Stimulated activated CD4-positive, alpha-beta T cell treated with anti-CD3 and anti-CD28 coated beads, Interleukin-2, amount 100 ng/mL, for 48 hours (primary cell): ENCODE measurements at regions not wholly inside any gene's neighbourhood (a gene's known extent, or its start where the extent isn't known, plus 50 kb on each side); places are given as distances from the start of the nearest gene placed in this dataset.

Experiments used
- DNase-seq, 2 donors: peaks; one replicate each; pipeline ENCODE4 v3.0.0-alpha.2; 2020

- peak; percentile 74 to 83 for DNase-seq
Observed at GRCh38 chr1:65687428-65688214, 105.1 kb upstream of the PDE4B start.

- no peak for DNase-seq
Observed at GRCh38 chr1:65688215-65688566, 104.5 kb upstream of the PDE4B start.

- DNase-seq, result no peak
Observed at GRCh38 chr1:65688848-65689247, 103.8 kb upstream of the PDE4B start.

GRCh38 chr1:65691152-65691900 lies 101.4 kb upstream of the PDE4B start:
- no peak for DNase-seq

DNA sequence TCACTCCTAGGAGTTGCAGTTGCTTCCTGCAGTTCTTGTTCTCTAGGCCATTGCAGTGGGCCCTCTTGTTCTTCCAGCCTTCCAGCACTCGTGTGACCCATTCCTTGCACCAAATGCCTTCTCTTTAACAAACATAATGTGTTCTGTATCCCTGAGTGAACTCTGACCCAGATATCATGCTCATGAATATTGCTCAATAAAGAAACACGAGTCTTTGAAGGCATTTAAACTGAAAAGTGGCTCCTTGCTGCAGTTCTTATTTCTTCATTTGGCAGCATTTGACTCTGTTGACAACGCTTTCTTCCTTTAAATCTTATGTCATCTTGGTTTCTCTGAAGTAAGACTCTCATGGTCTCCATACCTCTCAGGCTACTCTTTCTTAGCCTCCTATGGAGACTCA lies 100.7 kb upstream of the PDE4B start:
- DNase-seq, result no peak

DNA sequence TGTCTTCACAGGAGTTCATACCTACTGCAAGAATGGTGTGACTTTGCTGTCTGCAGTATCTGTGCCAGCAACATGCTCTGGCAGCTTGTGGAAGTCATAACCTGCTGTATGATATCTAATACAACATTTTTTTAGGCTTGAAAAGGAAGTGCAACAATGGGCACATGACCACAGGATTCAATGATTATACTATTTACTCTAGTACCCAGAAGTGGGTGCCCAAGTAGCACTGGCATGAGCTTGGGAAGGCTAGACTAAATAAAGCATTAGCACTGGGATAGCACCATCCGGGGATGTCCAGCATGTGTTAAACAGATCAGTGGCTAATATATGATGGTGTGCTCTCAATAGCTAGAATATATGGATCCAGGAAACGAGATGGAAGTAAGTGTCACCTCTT lies 98.6 kb upstream of the PDE4B start:
- DNase-seq, result no peak

GRCh38 chr1:65694933-65695332 lies 97.8 kb upstream of the PDE4B start:
- no peak for DNase-seq

- no peak for DNase-seq
Observed at GRCh38 chr1:65698590-65698989, 94.1 kb upstream of the PDE4B start.

DNA sequence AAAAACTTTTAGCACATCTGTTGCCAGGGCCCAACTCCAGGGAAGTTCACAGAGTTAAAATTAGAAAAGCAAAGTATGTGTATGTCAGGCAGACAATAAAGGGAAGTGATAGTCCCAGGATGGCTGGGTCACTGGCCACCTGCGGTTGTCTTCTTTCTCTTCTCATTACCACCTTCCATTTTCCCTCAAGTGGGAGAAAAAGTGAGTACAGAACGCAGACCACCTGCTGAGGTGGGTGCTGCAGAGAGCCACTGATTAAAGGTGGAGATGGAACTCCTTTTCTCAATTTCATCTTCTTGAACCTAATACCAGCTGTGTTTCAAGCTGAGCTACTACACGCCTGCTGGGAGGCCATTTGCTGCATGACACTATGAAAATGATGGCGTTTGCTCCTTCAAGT lies 88.8 kb upstream of the PDE4B start:
- DNase-seq, result no peak

DNA sequence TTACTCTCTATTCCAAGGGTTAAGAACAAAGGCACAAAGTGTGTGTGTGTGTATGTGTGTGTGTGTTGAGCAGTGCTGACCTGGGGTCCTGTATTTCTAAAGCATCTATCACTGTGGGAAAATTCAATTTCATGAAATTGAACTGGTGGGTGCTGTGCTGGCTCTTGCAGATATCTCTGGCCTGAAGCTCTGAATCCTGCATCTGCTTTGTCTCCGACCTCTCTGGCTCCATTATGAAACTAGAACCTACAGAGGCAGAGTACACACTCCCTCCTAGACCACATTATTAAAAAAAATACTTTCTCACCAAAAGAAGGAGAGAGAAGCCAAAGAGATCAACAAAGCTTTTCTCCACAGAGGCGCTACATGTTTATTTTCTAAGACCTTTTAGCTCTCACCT lies 88.4 kb upstream of the PDE4B start:
- DNase-seq, result no peak

GRCh38 chr1:65717815-65718454 lies 74.8 kb upstream of the PDE4B start:
- no peak for DNase-seq

- no peak for DNase-seq
Observed at GRCh38 chr1:65719391-65719790, 73.3 kb upstream of the PDE4B start.

DNA sequence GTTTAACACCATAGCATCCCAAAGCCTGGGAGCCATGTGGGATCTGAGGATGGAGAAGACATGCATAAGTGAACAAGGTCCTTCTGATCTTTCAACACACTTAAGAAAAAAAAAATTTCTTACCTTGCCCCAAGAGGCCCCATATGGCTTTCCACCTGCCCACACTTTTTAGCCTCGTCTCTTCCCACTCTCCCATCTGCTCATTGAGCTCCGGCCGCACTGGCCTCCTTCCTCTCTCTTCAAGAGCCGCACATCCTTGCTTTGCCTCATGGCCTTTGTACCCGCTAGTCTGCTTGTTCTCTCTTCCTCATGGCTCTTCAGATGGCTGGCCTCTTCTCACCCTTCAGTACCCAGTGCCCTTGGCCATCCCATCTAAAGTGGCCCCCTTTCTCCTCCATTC lies 70.2 kb upstream of the PDE4B start:
- DNase-seq, result no peak

GRCh38 chr1:65724151-65724550 lies 68.5 kb upstream of the PDE4B start:
- DNase-seq, result no peak

DNA sequence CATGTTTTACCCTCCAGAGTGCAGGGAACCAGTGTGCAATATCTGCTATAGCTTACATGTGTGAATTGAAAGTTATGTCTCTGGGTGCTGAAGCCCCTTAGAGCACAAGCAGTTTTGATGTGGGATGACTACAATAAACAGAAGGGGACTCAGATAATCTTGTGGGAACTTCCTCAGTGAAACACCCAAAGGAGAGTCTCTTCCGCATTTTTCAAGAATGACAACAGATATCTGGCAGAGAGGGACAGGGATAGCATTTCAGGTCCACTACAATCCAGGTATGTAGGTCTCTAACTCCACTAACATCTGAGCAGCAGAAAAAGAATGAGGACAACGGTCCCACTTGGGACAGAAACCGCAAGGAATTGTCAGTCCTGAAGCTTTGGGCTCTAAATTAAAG lies 67.6 kb upstream of the PDE4B start:
- DNase-seq, result no peak

DNA sequence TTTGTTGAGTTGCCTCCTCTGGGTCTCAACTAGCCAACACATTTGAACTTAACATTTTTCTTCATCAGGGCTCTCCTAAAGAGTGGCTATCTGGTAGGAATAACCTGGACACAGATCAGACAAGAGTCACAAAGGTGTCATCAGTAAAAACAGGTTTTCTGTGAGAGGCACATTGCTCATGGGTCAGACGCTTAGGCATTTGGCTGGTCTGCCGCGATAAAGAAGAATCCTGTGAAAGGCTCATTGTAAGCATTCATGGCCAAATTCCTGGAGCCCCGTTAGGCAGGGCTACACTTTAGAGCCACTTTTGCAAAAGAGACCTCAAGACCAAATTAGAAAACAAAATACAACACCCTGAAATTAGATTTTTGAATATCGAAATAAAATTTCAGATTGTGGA lies 64.2 kb upstream of the PDE4B start:
- no peak for DNase-seq

DNA sequence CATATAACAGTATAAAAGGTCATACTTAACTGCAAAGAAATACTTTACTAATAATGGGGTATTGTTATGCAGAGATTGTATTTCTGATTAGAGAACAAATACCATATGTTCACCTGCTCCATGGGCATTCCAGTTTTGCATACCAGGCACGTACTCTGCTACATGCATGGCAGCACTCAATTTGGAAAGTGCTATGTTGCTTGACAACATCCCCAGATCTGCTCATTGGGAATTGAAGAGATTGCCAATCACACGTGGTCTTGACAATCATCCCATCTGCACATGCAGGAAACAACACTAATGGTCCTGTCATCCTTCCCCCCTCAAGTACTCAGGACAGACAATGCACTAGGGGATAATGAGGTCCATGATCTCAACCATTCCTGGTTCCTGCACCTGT lies 63.4 kb upstream of the PDE4B start:
- DNase-seq, result no peak

DNA sequence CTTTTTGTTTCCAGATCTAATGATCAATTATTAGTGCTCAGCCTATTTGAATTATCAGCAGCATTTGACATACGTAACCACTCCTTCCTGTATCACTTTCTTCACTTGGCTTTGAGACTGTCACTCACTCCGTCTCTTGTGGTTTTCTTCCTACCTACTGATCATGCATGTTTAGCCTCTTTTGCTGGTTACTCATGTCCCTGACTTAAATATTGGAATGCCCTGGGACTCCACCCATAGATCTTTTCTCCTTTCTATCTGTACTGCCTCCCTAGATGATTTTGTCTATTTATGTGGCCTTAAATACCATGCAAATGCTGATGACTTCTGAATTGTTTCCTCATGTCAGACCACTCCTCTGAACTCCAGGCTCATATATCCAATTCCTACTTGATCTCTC lies 57.7 kb upstream of the PDE4B start:
- no peak for DNase-seq

GRCh38 chr1:65741993-65742392 lies 50.7 kb upstream of the PDE4B start:
- no peak for DNase-seq
